Ovary (tissue), 3 donors: ENCODE measurements at regions not wholly inside any gene's neighbourhood (a gene's known extent, or its start where the extent isn't known, plus 50 kb on each side); places are given as distances from the start of the nearest gene placed in this dataset.

Experiments
- EP300 ChIP-seq: sonication (generic); formaldehyde crosslinking; IDR thresholded peaks from one replicate; pipeline ENCODE4 v1.6.1; 2017; ENCODE audit warnings: antibody characterized with exemption
- POLR2A ChIP-seq: fragments of 450-650 bp; IDR thresholded peaks from one replicate; pipeline ENCODE4 v1.6.1; 2017; ENCODE audit warnings: antibody characterized with exemption, mild to moderate bottlenecking, moderate library complexity
- TF ChIP-seq, protein P1 (sequence below), 3 donors: fragments of 450-650 bp in 2 of 3; fragments of 200-600 bp in 1 of 3; IDR thresholded peaks; one replicate each; pipeline versions ENCODE4 v1.5.1 to v1.8.0; 2016 to 2022; ENCODE audit warnings: antibody characterized with exemption in 3 of 3, mild to moderate bottlenecking in 1 of 3
- donor health status: DM: no; HTN: no; CAD: no.

GRCh38 chr1:67979532-67979931 lies 70.9 kb downstream of the DIRAS3 start:
- TF ChIP-seq, protein P1, sequence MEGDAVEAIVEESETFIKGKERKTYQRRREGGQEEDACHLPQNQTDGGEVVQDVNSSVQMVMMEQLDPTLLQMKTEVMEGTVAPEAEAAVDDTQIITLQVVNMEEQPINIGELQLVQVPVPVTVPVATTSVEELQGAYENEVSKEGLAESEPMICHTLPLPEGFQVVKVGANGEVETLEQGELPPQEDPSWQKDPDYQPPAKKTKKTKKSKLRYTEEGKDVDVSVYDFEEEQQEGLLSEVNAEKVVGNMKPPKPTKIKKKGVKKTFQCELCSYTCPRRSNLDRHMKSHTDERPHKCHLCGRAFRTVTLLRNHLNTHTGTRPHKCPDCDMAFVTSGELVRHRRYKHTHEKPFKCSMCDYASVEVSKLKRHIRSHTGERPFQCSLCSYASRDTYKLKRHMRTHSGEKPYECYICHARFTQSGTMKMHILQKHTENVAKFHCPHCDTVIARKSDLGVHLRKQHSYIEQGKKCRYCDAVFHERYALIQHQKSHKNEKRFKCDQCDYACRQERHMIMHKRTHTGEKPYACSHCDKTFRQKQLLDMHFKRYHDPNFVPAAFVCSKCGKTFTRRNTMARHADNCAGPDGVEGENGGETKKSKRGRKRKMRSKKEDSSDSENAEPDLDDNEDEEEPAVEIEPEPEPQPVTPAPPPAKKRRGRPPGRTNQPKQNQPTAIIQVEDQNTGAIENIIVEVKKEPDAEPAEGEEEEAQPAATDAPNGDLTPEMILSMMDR (IDR thresholded peaks at IDR 0.05): no peak
- no peak for TF ChIP-seq POLR2A
- TF ChIP-seq EP300: no peak
